ENCODE measurements at regions not wholly inside any gene's neighbourhood (a gene's known extent, or its start where the extent isn't known, plus 50 kb on each side); places are given as distances from the start of the nearest gene placed in this dataset.
"Not testable (repeated sequence)": the region's sequence is repeated elsewhere in the genome, so short reads cannot be mapped to it uniquely, and the experiment has no call there.

DNA sequence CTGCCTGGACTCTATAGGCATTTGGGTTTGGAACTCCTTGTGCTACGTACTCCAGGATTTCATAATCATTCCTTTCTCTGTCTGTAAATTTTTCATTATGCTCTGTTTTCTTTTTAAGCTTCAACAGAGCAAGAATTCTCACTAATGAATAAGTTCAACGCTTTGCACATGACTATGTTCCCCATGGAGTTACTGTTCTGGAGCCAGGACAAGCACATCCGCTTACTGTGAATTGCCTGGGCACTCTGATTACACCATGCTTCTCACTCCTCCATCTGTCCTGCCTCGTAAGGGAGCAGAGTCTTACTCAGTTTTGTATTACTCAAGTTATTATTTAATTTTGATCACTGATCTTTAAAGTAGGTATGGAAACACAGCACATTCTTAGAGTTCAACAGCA lies 472.7 kb downstream of the RAP2B start:
- TF ChIP-seq CTCF (conservative IDR thresholded peaks at IDR 0.05; ENCODE audit: low read depth, low read length): no peak

DNA sequence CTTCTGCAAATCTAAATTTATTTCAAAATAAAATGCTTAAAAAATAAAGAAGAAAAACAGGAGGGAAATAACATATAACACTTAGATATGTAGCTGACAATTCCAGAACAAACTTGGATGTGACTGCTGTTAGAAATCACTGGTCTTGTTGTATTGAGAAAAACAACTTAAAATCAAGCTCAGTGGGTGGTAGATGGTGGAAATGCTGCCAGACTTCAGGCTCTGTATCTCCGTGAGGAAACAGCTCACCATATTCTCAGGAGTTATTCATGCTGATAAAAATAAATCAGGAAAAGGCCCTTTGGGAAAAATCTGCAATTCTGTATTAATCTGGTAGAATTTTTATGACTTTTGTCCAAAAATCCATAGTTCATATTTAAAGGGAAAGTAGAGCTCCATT lies 477.6 kb downstream of the RAP2B start:
- no peak for DNase-seq (ENCODE audit: low read depth)
- TF ChIP-seq CTCF (conservative IDR thresholded peaks at IDR 0.05; ENCODE audit: low read depth, low read length): no peak
- H3K4me3 ChIP-seq (ENCODE audit: low read depth, low read length): no peak overlapping the region

More for the DNA sequence above, 472.7 kb downstream of the RAP2B start:
- no peak for DNase-seq (ENCODE audit: low read depth)
- no peak overlapping the region for H3K4me3 ChIP-seq (ENCODE audit: low read depth, low read length)

DNA sequence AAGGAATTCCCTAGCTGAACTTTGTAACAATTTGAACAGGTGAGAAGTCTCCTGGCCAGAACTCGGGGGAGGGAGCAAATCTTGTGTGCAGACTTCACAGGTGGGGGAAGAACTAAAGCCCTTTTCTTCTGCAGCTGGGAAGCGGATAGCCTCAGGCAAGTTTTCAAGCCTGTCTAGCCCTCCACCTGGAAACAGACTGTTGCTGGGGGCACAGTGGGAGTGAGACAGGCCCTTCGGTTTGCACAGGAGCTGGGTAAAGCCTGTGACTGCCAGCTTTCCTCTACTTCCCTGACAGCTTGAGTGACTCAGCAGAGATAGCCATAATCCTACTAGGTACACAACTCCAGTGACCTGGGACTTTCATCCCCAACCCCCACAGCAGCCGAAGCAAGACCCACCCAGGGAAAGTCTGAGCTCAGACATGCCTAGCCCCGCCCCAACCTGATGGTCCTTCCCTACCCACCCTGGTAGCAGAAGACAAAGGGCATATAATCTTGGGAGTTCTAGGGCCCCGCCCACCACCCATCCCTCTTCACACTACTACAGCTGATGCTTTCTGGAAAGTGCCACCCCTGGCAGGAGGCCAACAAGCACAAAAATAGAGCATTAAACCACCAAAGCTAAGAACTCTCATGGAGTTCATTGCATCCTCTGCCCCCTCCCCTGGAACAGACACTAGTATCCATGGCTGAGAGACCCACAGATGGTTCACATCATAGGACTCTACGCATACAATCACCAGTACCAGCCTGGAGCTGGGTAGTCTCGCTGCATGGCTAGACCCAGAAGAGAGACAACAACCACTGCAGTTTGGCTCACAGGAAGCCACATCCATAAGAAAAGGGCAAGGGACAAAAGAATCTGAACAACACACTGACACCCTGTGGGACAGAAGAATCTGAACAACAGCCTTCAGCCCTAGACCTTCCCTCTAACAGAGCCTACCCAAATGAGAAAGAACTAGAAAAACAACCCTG lies 479.0 kb downstream of the RAP2B start:
- H3K4me3 ChIP-seq (ENCODE audit: low read depth, low read length): no peak overlapping the region
- DNase-seq (ENCODE audit: low read depth): no peak
- TF ChIP-seq CTCF (conservative IDR thresholded peaks at IDR 0.05; ENCODE audit: low read depth, low read length): no peak

DNA sequence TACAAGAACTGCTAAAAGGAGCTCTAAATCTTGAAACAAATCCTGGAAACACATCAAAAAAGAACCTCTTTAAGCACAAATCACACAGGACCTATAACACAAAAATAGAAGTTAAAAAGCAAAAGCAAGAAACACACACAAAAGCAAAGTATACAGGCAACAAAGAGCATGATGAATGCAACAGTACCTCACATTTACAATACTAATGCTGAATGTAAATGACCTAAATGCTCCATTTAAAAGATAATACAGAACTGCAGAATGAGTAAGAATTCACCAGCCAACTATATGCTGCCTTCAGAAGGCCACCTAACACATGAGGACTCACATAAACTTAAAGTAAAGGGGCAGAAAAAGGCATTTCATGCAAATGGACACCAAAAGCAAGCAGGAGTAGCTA lies 478.6 kb upstream of the ARHGEF26 start:
- H3K4me3 ChIP-seq (ENCODE audit: low read depth, low read length); DNase-seq (ENCODE audit: low read depth): not testable (repeated sequence)

DNA sequence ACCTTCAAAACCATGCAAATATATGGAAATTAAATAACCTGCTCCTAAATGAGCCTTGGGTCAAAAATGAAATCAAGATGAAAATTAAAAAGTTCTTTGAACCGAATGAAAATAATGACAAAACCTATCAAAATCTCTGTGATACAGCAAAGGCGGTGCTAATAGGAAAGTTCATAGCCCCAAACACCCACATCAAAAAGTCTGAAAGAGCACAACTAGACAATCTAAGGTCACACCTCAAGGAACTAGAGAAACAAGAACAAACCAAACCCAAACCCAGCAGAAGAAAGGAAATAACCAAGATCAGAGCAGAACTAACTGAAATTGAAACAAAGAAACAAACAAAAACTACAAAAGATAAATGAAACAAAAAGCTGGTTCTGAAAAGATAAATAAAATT lies 477.7 kb upstream of the ARHGEF26 start:
- not testable (repeated sequence) for DNase-seq (ENCODE audit: low read depth); H3K4me3 ChIP-seq (ENCODE audit: low read depth, low read length)

GRCh38 chr3:153649286-153649839 lies 471.8 kb upstream of the ARHGEF26 start:
- no peak for TF ChIP-seq CTCF (conservative IDR thresholded peaks at IDR 0.05; ENCODE audit: low read depth, low read length)
- no peak for DNase-seq (ENCODE audit: low read depth)
- no peak overlapping the region for H3K4me3 ChIP-seq (ENCODE audit: low read depth, low read length)

- no peak for DNase-seq (ENCODE audit: low read depth)
- no peak overlapping the region for H3K4me3 ChIP-seq (ENCODE audit: low read depth, low read length)
- TF ChIP-seq CTCF (conservative IDR thresholded peaks at IDR 0.05; ENCODE audit: low read depth, low read length): no peak
Measured at GRCh38 chr3:153652076-153652475, 469.1 kb upstream of the ARHGEF26 start.

DNA sequence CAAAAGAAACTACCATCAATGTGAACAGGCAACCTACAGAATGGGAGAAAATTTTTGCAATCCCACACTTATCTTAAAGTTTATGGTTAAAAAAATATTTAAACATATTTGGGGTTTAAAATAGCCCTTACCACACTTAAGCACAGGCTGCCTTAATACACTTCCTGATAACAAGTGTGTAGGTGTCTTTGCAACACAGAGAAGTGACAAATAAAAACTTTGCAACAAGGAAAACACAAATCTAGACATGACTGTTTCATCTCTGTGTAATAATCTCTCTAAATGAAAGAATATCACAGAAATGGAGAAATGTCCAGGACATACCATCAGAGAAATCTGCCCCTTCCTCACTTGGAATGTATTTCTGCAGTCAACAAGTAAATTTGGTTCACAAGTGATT lies 464.1 kb upstream of the ARHGEF26 start:
- TF ChIP-seq CTCF (conservative IDR thresholded peaks at IDR 0.05; ENCODE audit: low read depth, low read length): no peak
- no peak overlapping the region for H3K4me3 ChIP-seq (ENCODE audit: low read depth, low read length)
- DNase-seq (ENCODE audit: low read depth): no peak

Measured in choroid plexus epithelial cell (primary cell).